Nephron (organoid): ENCODE measurements at regions not wholly inside any gene's neighbourhood (a gene's known extent, or its start where the extent isn't known, plus 50 kb on each side); places are given as distances from the start of the nearest gene placed in this dataset.
"Not testable (repeated sequence)": the region's sequence is repeated elsewhere in the genome, so short reads cannot be mapped to it uniquely, and the experiment has no call there.

Experiments
- H3K27ac Mint-ChIP-seq, 3 experiments: 2 replicates each; pipeline ENCODE4 v1.8.0; 2020; ENCODE audit warnings: mixed read lengths in 3 of 3, mild to moderate bottlenecking in 2 of 3, moderate library complexity in 1 of 3
- H3K27me3 Mint-ChIP-seq: 2 replicates; pipeline ENCODE4 v1.8.0; 2021; ENCODE audit warnings: low read depth, mild to moderate bottlenecking, moderate library complexity, mixed read lengths
- H3K36me3 Mint-ChIP-seq: 2 replicates; pipeline ENCODE4 v1.8.0; 2020; ENCODE audit warnings: low read depth, mixed read lengths
- H3K4me1 Mint-ChIP-seq: 2 replicates; pipeline ENCODE4 v1.8.0; 2020; ENCODE audit warnings: mixed read lengths
- H3K4me3 Mint-ChIP-seq, 3 experiments: 2 replicates each; pipeline ENCODE4 v1.8.0; 2020; ENCODE audit warnings: mild to moderate bottlenecking in 3 of 3, mixed read lengths in 3 of 3, moderate library complexity in 2 of 3
- H3K9me3 Mint-ChIP-seq: 2 replicates; pipeline ENCODE4 v1.8.0; 2020; ENCODE audit warnings: mixed read lengths
- TF ChIP-seq, protein P1 (sequence below), 3 experiments: fragments of 200-600 bp; sonication (generic); IDR thresholded peaks; one replicate each; pipeline ENCODE4 v1.5.0; 2021; ENCODE audit warnings: antibody characterized with exemption in 3 of 3; ENCODE audit not compliant: unreplicated experiment in 3 of 3

DNA sequence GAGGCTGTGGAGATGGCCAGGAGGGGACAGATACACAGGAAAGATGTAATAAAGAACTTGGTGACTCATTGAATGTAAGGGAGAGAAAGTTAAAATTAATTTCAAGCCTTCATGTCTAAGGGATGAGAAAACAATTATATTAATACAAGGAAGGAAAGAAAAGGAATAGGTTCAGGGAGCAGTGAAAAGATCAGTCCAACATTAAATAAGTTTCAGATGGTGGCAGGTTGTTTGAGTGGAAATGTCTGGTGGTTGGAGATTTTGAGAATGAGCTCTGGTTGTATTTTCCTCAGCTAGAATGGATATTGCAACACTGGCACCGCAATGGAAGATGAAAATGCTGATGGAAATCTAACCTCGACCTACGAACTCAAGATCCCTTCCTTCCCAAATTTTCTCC lies 304.3 kb downstream of the COL12A1 start:
- H3K36me3 Mint-ChIP-seq: no peaks in the 10 kb centered on the region
- TF ChIP-seq, protein P1, sequence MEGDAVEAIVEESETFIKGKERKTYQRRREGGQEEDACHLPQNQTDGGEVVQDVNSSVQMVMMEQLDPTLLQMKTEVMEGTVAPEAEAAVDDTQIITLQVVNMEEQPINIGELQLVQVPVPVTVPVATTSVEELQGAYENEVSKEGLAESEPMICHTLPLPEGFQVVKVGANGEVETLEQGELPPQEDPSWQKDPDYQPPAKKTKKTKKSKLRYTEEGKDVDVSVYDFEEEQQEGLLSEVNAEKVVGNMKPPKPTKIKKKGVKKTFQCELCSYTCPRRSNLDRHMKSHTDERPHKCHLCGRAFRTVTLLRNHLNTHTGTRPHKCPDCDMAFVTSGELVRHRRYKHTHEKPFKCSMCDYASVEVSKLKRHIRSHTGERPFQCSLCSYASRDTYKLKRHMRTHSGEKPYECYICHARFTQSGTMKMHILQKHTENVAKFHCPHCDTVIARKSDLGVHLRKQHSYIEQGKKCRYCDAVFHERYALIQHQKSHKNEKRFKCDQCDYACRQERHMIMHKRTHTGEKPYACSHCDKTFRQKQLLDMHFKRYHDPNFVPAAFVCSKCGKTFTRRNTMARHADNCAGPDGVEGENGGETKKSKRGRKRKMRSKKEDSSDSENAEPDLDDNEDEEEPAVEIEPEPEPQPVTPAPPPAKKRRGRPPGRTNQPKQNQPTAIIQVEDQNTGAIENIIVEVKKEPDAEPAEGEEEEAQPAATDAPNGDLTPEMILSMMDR (IDR thresholded peaks at IDR 0.05; ENCODE audit: unreplicated experiment in 3 of 3): no peak
- no peak overlapping the region for H3K4me3 Mint-ChIP-seq
- peak overlapping the region; percentile 12 to 84 (median 71) for H3K27ac Mint-ChIP-seq
- H3K27me3 Mint-ChIP-seq: no peaks in the 10 kb centered on the region
- peaks cover 66% of the 10 kb centered on the region for H3K9me3 Mint-ChIP-seq
- H3K4me1 Mint-ChIP-seq: peaks cover 5% of the 10 kb centered on the region

- no peak overlapping the region for H3K4me3 Mint-ChIP-seq
- peaks cover 57% of the 10 kb centered on the region for H3K9me3 Mint-ChIP-seq
- TF ChIP-seq, protein P1 (IDR thresholded peaks at IDR 0.05; ENCODE audit: unreplicated experiment in 3 of 3): no peak
- no peak overlapping the region for H3K27ac Mint-ChIP-seq
- peaks cover 5% of the 10 kb centered on the region for H3K4me1 Mint-ChIP-seq
- H3K27me3 Mint-ChIP-seq: no peaks in the 10 kb centered on the region
- no peaks in the 10 kb centered on the region for H3K36me3 Mint-ChIP-seq
These were observed 306.4 kb downstream of the COL12A1 start for GRCh38 chr6:74899416-74899815.

DNA sequence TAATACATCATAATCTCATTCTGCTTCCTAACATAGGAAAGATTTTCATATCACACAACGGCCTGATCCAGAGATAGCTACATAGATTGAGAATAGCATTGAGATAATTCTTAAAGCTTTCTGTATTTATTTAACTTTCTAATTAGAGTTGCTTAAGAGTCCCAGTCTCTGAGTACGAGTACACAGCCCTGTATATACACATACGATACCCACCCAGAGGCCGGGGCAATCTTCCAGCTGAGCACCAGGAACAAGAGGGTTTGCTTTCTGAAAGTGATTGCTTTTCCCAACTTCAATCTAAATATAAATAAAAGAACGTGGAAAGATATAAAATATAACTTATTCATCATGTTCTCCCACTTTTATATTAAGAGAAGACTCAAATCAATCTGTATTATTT lies 313.8 kb downstream of the COL12A1 start:
- peaks cover 19% of the 10 kb centered on the region for H3K9me3 Mint-ChIP-seq
- peaks cover 13% of the 10 kb centered on the region for H3K4me1 Mint-ChIP-seq
- H3K4me3 Mint-ChIP-seq: no peak overlapping the region
- TF ChIP-seq, protein P1 (IDR thresholded peaks at IDR 0.05; ENCODE audit: unreplicated experiment in 3 of 3): no peak
- no peaks in the 10 kb centered on the region for H3K27me3 Mint-ChIP-seq
- H3K36me3 Mint-ChIP-seq: peaks cover 4% of the 10 kb centered on the region
- peak overlapping the region; percentile 76 to 84 (median 77) for H3K27ac Mint-ChIP-seq

DNA sequence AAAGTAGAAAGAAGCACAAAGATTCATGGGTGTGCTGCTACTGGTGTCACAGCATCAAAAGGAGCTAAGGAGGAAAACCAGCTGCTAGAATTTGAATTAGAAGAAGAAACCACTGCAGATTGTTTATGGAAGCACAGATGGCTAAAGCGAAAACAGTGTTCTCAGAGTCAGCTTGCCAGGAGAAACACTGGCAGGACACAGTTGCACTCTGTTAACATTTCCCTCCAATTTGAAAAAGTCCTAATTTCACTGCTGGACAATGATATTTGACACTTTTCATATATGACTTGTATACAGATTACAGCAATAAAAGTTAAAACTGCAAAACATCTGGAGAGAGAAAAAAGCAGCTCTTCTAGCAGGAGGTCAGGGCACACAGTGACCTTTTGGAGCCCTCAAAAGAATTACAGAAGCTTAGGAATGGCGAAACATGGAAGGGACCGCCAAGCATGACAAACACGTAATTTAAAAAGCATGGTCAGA lies 314.5 kb downstream of the COL12A1 start:
- Mint-ChIP-seq H3K4me1 (peaks cover 13% of the 10 kb centered on the region), H3K27me3 (no peaks in the 10 kb centered on the region), H3K9me3 (peaks cover 19% of the 10 kb centered on the region), H3K36me3 (peaks cover 4% of the 10 kb centered on the region), H3K27ac (peak overlapping the region; percentile 76 to 84 (median 77)), H3K4me3 (no peak overlapping the region)
- TF ChIP-seq, protein P1 (IDR thresholded peaks at IDR 0.05; ENCODE audit: unreplicated experiment in 3 of 3): no peak

GRCh38 chr6:74889635-74890034 lies 316.2 kb downstream of the COL12A1 start:
- Mint-ChIP-seq H3K4me3 (no peak overlapping the region), H3K4me1 (peaks cover 13% of the 10 kb centered on the region), H3K36me3 (peaks cover 4% of the 10 kb centered on the region), H3K27me3 (no peaks in the 10 kb centered on the region), H3K27ac (peak overlapping the region in 1 of 3 experiments; percentile 7), H3K9me3 (peaks cover 22% of the 10 kb centered on the region)
- TF ChIP-seq, protein P1 (IDR thresholded peaks at IDR 0.05; ENCODE audit: unreplicated experiment in 3 of 3): no peak

- Mint-ChIP-seq H3K9me3 (peaks cover 22% of the 10 kb centered on the region), H3K4me1 (peaks cover 13% of the 10 kb centered on the region)
- H3K27ac Mint-ChIP-seq, H3K36me3 Mint-ChIP-seq, H3K4me3 Mint-ChIP-seq, H3K27me3 Mint-ChIP-seq: not testable (repeated sequence)
These were observed 317.1 kb downstream of the COL12A1 start for GRCh38 chr6:74888741-74889140.
